Choroid plexus epithelial cell (primary cell): ENCODE measurements at regions not wholly inside any gene's neighbourhood (a gene's known extent, or its start where the extent isn't known, plus 50 kb on each side); places are given as distances from the start of the nearest gene placed in this dataset.

ENCODE experiments used
- DNase-seq: peaks from one replicate; pipeline ENCODE4 v3.0.0-alpha.2; 2010; ENCODE audit warnings: low read depth
- H3K4me3 ChIP-seq: 2 replicates; pipeline ENCODE4 v1.5.1; 2011; ENCODE audit warnings: low read depth, mild to moderate bottlenecking, control low read depth, low read length, moderate library complexity
- TF ChIP-seq, protein P1 (sequence below): conservative IDR thresholded peaks from 2 replicates; pipeline ENCODE4 v1.5.1; 2011; ENCODE audit warnings: low read depth, mild to moderate bottlenecking, control low read depth, inconsistent platforms, low read length, moderate library complexity

DNA sequence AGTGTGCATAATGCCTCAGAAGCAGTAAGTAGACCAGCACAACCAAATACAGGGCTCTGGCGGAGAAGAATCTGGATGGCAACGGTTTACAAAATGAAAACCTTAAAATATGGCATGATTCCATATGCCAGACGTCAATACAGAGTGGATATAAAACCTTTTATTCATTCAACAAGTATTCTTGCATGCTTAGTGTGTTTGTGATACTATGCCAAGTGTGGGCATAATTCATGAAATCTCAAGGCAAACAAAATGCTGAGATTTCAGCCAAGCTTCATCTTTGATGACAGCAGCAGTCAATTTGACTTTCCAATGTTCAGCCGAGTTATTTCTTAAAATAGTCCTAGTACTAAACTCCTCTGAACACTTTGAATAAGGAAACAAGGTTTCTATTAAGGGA is 119.4 kb downstream of the CD24 start:
- H3K4me3 ChIP-seq: no peak overlapping the region
- no peak for DNase-seq
- TF ChIP-seq, protein P1, sequence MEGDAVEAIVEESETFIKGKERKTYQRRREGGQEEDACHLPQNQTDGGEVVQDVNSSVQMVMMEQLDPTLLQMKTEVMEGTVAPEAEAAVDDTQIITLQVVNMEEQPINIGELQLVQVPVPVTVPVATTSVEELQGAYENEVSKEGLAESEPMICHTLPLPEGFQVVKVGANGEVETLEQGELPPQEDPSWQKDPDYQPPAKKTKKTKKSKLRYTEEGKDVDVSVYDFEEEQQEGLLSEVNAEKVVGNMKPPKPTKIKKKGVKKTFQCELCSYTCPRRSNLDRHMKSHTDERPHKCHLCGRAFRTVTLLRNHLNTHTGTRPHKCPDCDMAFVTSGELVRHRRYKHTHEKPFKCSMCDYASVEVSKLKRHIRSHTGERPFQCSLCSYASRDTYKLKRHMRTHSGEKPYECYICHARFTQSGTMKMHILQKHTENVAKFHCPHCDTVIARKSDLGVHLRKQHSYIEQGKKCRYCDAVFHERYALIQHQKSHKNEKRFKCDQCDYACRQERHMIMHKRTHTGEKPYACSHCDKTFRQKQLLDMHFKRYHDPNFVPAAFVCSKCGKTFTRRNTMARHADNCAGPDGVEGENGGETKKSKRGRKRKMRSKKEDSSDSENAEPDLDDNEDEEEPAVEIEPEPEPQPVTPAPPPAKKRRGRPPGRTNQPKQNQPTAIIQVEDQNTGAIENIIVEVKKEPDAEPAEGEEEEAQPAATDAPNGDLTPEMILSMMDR: no peak

DNA sequence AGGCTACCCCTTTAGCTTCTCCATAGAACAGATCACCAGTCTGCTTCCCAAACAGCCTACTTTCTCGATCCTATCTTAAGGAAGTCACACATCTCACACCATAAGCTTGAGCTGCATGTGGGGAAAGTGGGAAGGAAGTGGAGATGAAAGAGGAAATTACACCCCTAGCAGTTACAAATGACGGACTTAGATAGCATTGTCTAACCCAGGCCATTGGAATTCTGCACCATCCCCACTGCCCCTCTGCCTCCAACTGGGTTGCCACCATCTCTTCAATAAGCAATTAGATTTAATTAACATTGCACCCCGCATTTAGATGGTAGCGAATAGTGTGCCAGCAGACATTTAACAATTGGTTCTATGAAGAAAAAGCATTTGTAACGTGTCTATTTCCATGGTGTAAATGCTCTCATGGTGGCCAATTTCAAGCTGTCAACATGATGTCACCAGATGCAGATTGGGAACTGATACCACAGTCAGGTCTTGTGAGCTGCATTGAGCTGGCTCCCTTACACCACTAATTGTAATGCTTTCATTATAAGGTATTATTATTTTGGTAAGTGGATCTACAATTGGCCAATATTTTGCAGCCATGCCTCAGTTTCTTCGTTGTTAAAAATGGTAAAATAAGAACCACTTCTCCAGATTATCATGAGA is 124.7 kb downstream of the CD24 start:
- H3K4me3 ChIP-seq: no peak overlapping the region
- DNase-seq: no peak
- TF ChIP-seq, protein P1: no peak

DNA sequence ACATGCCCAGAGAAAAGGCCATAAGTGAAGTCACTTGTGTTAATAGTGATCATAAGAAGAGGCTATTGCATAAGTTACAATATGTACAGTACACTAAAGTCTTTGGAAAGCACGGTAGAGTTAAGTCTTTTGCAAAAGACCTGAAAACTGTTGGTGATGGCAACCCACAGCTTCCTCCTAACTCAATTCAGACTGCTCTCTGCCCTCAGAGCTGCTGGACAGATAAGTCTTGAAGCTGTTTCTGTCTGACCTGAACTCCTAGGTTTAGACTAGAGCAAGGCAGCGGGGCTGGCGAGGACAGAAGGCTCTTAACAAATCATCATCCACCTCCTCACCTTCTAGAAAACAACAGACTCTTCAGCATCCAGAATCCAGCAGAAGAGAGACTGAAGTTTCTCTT is 125.4 kb downstream of the CD24 start:
- no peak overlapping the region for H3K4me3 ChIP-seq
- TF ChIP-seq, protein P1: no peak
- no peak for DNase-seq

DNA sequence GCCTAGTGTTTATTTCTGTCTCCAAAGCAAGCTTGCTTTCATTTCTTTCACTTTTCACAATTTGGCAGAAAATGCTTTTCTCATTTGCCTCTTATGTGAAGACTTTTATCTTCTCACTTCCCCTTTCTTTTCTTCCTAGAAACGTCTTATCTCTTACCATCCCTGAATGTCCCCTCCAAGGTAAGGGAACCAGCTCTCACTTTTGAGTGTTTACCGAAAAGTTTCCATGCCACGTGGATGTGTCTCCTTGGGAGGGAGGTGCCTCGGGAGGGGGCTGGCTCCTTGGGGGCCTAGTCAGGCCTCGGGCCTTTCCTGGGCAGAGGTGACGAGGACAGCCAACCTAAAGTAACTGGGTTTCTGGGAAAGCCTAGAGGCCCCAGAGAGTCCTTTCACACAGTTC is 127.4 kb downstream of the CD24 start:
- TF ChIP-seq, protein P1: no peak
- DNase-seq: no peak
- no peak overlapping the region for H3K4me3 ChIP-seq

GRCh38 chr6:106844930-106845329 is 129.6 kb downstream of the CD24 start:
- TF ChIP-seq, protein P1: no peak
- H3K4me3 ChIP-seq: no peak overlapping the region
- DNase-seq: no peak

DNA sequence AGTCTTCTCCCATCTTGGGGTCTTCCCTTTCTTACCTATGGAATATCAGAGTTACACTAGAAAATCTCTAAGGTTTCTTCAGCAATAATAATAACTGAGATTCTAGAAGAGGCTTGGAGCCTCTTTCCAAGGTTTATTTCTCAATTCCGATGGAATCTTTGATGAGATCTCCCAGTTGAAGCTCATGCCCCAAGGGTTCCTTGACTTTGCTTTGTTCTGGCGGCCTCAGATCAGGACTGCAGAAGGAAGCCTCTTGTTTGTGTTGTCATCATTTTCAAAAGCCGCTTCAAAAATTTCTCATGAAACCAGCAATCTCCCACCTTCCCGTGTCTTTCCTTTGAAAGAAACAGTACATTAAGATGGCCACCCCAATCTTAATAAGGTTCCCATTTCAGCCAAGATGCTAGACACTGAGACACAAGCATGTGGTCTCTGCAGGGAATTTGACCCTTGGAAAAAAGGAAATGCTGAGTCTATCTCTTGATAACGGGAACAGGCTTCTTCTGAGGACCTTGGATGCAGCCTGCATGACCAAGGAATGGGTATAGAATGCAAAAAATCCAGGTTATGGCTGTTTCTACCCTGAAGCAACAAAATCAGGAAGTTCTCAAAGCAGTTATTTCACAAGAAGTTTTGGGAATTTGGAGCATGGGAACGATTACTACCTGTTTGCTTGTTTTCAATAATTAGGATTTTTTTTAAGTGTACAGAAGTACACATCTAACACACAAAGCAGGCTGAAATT is 141.6 kb downstream of the CD24 start:
- no peak for DNase-seq
- H3K4me3 ChIP-seq: no peak overlapping the region
- TF ChIP-seq, protein P1: no peak

- TF ChIP-seq, protein P1: no peak
- H3K4me3 ChIP-seq: no peak overlapping the region
- DNase-seq: no peak
Observed at GRCh38 chr6:106830930-106831329, 143.6 kb downstream of the CD24 start.
